HG03521 (cell line): ENCODE measurements at regions not wholly inside any gene's neighbourhood (a gene's known extent, or its start where the extent isn't known, plus 50 kb on each side); places are given as distances from the start of the nearest gene placed in this dataset.
"Not testable (repeated sequence)": the region's sequence is repeated elsewhere in the genome, so short reads cannot be mapped to it uniquely, and the experiment has no call there.

Experiments
- ATAC-seq: cut with Tn5 transposase; IDR thresholded peaks from one replicate; pipeline ENCODE4 v1.9.1; 2021; ENCODE audit warnings: mild to moderate bottlenecking, moderate library complexity; ENCODE audit not compliant: unreplicated experiment

DNA sequence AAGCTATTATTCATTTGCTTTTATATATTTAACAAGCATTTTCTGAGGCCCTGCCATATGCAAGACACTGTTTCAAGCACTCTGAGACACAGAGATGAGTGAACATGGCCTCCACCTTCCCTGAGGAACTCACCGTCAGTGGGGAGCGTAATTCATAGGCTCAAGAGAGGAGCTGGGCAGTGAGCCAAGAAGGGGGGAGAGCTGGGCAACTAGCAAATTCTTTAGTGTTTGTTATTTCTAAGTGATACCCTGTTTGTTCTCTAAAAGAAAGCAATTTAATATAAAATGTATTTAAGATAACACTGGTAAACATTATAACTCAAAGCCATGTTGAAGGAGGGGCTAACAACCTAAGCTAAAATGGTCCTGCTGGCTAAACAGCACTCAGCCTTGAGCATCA is 119.2 kb upstream of the NGF start:
- ATAC-seq = no peak

DNA sequence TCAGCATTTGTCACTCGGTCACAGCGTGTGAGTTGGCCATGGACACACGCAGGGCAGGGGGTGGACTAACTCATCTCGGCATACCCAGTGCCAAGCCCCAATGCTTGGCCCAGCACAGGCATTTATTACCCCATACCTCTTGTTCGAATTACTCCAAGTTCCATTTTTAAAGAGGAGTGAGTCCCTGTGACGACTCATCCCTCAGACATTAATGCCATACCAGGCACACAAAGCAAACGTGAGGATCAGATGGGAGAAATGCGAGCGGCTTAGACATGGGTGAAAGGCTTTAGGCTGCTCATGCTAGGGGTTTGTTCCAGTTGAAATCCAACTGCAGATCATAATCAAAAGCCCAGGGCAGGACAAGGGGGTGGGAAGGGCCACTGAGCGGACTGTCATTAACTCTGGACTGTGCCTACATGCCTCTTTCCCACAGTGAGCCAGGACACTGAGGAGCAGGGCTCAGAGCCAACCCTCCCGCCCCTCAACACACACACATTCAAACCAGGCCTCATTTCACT is 118.5 kb upstream of the NGF start:
- ATAC-seq = no peak

DNA sequence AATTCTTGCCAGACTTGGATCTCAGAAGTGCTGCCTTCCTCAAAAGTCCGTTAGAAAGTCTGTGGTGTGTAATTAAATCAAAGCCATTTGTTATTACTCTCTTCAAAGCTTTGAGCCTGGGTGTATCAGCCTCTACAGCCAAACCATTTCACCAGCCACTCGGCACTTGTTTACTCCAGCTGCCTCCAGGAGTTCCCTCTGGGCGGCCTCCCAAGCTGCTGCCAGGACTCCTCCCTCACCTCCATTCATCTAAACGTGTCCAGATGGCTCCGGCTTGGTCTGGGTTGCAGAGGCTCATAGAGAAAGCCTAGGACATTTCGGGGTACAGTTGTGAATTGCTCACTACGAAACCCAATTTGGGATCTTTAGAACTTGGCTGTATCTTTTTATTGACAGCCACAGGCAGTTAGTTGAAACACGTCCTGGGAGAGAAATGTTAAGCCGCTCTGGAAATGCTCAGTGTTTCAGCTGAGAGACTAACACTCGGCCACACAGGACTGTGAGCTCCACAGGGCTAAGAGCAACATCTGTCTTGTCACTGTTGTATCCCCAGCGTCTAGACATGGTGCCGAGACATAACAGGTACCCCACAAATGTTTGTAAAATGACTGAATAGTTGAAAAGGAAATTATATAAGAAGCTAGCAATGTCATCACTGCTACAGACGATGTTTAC is 116.9 kb upstream of the NGF start:
- no peak for ATAC-seq

DNA sequence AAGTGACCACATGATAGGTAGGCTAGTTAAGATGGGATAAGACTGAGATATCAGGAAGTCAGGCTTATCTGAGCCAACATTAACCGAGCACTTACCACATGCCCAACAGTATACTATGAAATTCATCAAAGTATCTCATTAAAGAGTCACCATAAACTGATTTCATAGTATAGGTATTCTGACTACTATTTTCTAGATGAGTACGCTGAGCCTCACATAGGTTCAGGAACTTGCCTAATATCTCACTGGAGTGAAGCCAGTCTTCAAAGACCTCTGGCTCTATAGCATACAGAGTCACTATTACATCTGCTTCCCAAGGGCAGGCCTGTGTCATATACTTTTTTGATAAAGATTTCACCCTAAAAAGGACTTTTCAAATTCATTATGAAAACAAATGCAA is 115.6 kb upstream of the NGF start:
- no peak for ATAC-seq

DNA sequence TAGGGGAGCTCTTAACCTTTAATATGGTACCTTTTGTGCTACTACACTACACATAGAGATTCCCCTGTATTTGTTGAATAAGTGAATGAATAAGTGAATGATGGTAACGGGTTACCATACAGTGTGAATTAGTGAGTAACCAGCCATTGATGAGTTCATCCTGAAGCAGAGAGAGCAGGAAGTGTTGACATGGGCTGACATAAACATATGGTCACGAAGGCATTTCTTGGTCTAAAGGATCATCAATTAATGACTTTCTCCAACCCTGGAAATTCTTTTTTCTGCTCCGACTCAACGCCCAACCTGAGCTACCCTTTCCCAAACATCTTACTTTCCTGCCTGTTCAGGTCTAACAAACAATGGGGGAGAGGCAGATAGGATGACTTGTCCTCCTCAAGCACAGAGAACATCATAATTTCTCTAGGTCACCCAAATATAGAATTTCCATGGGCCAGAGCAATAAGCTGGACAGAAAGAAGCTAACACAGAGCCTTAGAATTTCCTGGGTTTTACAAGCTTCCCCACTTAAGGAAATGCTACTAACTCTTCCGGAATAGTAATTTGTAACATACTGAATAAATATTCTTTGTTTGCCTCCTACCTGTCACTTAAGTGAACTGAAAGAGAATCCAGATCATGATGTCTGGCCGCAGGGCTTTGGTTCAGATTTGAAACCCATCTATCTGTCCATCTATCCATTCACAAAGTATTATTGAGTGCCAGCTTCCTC is 114.7 kb upstream of the NGF start:
- no peak for ATAC-seq

DNA sequence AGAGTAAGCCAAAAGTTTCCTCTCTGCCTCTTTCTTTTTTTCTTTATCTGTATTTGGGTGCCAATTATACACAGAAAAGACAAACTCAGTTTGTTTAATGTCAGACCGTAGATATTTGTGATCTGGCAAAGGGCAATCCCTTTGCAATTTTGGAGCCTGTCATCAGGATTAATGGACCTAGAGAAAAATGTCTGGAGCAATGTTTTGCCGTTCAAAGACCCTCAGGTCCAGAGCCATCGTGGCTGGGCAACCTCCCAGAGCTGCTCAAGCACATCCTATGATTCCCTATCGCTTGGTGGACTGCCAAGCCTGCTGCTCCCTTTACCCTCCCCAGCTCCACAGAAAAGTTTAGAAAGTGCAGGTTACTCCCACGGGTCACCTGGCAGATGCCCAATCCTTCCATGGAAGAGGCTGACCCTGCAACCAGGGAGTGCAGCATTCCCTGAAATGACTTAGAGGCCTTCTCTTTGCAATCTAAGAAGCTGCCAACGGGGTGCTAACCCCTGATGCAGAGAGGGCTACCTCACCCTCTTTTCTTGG is 112.5 kb upstream of the NGF start:
- no peak for ATAC-seq

DNA sequence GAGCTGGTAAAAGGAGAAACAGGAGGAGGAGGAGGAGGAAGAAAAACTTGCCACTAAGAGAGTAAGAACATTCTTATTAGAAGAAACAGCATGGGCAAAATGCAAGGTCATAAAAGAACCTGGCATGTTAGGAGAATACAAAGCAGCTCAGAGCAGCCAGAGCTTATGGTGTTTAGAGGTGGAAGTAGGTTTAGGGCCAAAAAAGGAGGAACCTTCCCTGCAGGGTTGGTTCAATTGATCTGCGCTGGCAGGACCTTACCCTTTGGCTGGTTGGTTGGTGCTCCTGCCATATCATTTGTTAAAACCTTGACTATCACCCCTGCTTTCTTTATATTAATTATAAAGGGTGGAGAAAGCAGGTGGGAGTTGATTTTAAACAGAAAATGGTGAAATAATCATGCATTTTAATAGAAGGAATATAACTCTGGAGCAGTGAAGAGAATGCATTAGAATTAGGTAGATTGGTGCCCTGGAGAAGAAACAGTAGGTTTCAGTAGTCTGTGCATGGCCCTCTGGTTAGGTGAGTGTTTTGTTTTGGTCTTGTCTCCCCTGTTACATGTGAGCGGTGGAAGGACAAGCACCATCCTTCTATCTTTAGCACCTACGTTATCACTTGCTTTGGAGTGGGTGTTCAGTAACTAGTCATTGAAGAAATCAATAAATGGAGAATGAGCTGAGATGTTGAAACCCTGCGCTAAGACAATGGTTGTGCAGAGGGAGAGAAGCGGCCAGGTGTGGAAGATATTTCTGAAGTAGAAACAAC is 110.4 kb upstream of the NGF start:
- ATAC-seq = no peak

DNA sequence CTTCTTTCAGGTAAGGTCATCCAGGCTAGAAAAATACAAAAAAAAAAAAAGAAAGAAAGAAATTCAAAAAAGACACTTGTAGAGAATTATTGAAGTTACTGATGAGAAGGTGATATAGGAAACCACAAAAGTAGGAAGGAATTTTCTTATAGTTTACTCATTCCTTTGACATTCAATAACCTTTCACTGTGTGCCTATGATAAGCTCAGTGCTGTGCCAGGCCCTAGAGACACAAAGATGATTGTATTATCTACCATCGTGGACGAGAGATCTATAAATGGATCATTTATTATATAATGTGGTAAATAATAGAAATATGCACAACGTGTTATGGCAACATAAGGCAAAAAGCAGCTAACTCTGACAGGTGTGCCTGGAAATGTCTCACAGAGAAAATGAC is 109.6 kb upstream of the NGF start:
- no peak for ATAC-seq

DNA sequence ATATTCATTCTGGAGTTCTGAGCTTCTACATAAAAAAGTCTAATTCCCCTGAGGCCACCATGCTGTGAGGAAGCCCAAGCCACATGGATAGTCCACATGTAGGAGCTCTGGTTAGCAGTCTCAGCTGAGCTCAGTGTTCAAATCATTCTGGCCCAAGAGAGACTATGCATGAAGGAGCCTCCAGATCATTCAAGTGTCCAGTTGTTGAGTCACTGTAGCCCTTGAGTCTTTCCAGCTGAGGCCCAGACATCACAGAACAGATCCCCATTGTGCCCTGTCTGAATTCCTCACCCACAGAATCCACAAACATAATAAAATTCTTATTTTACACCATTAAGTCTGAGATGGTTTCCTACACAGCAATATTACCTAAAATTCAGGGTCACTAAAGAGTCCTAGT is 107.0 kb upstream of the NGF start:
- no peak for ATAC-seq

DNA sequence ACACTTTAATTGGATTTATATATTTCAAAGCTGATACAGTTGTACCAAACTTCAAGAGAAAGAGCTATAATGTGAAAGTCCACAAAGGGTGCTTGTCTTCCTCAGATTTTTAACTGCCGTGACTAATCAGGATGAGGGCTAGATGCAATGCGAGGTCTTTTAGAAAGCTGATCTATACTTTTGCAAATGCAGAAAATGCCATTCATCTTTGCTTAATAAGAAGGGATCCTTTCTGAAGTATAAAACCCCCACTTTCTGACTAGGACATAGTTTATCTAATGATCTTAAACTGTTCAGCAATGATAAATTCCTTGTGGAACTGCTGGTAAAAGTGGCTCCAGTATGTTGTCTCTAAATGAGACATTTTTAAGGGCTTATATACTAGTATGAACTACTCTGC is 102.7 kb upstream of the NGF start:
- ATAC-seq = no peak

DNA sequence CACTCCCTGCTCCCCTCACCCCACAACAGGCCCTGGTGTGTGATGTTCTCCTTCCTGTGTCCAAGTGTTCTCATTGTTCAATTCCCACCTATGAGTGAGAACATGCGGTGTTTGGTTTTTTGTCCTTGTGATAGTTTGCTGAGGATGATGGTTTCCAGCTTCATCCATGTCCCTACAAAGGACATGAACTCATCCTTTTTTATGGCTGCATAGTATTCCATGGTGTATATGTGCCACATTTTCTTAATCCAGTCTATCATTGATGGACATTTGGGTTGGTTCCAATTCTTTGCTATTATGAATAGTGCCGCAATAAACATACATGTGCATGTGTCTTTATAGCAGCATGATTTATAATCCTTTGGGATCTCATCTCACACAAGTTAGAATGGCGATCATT is 101.5 kb upstream of the NGF start:
- ATAC-seq = not testable (repeated sequence)

DNA sequence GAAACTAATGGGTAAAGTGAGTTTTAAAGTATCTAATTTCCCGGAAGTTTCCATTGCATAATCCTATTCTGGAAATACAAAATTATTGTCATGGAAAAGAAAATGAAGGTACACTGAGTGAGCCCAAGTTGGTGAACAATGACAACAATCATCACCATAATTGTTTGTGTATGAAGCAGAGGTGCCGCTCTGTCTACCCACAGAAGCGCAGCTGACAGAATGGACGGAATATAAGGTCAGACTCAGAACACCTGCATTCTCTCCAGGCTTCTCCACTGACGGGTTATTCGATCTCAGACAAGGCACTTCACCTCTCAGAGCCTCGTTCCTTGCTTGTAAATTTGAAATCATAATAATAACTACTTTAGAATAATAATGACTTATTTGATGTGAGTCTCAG is 99.1 kb upstream of the NGF start:
- ATAC-seq = no peak

DNA sequence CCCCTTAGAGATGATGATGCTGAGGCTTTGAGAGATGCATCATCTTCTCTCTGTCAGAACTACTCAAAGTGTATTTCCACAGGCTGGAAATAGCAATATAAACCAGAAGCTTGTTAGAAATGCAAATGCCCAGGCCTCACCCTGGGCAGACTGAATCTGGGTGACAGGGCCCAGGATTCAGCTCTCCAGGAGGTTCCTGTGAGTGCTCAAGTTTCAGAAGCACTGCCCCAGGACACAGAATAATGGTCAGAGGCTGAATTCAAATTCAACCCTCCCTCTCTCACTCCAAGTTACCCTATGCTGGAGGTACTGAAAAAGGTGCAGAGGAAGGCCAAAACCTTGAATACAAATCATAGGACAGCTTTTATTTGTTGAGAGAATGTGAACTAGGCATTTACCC is 98.5 kb upstream of the NGF start:
- ATAC-seq = no peak

DNA sequence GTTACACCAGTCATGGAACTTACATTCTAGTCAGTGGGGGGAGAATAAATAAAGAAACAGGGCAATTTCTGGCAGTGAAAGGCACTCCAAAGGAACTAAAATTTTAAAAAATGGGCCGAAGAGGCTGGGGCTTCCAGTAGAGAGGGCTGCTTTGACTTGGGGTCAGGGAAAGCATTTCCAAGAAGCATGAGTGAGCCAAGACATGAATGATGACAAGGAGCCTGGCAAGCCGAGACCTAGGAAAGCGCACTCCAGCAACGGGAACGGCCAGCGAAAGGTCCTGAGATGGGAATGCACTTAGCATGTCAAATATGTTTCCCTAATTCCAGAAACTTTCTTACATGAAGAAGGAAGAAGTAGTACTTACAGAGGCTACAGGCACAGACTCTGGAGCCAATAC is 95.4 kb upstream of the NGF start:
- no peak for ATAC-seq

DNA sequence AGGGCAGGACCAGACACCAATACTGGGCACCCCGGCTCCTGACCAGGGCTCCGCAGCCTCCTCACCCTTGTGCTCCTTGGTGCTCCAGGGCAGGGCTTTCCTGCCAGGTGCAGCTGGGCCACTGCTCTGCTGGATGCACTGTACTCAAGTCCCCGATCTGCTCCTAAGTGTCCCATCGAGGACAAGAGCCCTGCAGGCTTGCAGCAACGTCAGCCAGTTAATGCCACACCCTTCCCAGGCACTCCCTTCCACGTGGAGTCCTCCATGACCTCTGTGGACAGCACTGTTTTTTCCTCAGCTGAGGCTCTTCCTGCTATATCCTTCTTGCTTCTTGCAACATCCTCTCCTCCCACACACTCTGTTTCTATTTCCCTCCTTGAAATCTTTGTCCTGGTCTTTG is 94.0 kb upstream of the NGF start:
- ATAC-seq = no peak

DNA sequence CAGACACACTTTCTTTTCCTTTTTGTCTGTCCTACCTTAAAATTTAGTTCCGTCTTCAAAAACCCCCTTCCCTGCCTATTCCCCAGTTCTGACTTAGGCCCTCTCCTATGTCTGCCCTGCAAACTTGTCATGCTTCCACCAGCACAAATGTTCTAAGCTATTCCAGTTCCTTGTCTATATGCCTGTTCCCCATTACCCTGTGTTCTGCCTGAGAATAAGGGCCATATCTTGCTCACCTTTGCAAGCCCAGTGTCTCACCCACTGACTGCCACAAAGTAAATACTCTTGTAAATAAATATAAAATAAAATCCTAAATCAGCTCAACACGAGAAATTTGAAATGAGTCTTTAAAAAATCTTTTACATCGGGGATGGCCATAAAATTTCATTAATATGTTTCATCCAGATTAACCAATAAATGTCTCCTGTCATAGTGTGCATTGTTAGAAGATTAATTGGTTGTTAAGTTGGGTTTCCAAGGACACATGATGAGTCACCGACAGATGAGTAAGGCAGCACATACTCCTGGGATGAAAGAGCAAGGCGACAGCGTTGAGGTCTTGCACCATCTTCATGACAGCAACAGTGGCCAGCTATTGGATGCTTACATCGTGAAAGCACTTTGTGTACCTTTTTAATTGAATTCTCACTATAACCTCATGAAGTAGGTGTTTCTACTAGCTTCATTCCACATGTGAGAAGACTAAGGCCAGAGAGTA is 92.6 kb upstream of the NGF start:
- no peak for ATAC-seq

DNA sequence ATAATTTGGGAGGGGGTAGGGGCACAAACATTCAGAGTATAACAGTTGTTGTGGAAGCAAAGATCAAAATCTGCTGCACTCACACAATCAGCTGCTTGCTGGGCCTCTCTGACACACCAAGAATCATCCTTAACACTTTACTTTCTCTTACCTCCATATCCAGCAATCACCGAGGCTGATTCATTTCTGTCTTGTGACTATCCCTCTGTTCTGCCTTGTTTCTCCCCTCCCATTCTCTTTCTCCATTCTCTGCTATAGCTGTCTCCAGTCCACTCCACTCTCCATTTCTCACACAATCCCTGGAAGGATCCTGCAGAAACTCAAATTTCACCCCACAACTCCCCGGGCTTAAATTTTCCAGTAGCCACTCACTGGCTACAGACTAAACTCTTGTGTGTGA is 91.8 kb upstream of the NGF start:
- no peak for ATAC-seq

DNA sequence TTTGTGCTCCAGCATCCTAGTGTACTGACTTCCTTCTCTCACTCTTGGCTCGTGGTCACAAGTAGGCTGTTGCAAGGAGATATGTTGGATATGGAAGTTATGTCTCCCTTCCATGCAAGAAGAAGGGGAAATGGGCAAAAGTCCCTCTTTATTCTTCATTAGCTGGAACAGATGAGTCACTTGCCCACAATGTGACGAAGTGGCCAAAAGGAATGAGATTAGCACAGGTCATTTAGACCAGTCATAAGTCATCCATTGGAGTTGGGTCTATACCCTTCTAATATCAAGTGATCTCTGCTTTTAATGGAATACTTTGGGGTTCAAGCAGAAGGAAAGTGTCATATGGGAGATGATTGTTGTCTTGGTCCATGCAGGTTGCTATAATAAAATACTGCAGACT is 91.2 kb upstream of the NGF start:
- ATAC-seq = no peak

DNA sequence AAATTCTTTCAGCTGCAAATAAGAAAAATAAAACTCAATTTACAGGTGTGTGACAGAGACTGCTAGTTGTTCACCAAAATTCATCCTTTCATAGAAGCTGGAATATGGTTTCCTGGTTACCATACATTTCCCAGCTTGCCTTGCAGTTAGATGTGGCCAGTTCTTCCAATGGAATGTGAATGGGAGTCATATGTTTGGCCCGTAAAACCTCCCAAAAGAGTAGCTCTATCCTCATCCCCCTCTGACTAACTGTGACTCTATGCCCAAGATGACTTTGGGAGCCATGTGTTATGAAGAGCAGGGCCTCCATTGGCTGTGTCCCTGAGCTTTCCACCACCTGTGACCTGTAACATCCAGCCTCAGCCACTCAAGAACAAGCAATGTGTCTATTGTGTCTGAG is 90.6 kb upstream of the NGF start:
- no peak for ATAC-seq

DNA sequence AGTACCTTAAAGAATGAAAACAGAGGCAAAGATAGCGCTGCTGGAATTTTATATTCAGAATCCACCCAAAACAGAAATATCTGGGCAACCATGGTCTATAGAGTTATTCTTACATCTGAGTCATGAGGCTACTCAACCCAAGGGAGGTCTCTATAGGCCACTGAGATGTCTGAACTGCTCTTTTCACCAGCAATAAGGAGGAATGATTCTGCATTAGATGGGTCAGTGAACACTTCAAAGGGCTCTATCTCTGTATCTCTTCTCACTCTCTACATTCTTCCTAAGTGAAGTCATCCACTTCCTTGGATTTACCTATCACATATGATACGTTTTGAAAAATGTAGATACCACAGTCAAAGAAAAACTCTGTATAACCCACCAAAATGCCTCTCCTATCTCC is 90.2 kb upstream of the NGF start:
- no peak for ATAC-seq

DNA sequence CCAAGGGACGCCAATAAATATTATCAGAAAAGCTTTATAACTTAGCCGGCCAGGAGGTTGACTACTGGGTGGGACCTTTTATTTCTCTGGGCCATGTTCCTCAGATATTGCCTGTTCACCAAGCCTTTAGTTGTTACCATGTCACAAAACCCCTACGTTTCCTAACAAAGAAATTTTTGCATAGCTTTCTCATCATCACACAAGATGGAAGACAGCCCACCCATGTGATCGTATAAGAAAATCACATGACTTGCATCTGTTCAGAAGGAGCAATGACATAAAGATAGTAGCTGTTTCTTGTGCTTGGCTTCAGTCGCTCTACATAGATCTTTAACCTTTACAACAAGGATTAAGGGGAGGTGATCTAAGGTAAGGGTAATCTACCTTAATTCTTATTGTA is 88.9 kb upstream of the NGF start:
- no peak for ATAC-seq
